ENCODE measurements at regions not wholly inside any gene's neighbourhood (a gene's known extent, or its start where the extent isn't known, plus 50 kb on each side); places are given as distances from the start of the nearest gene placed in this dataset.

DNA sequence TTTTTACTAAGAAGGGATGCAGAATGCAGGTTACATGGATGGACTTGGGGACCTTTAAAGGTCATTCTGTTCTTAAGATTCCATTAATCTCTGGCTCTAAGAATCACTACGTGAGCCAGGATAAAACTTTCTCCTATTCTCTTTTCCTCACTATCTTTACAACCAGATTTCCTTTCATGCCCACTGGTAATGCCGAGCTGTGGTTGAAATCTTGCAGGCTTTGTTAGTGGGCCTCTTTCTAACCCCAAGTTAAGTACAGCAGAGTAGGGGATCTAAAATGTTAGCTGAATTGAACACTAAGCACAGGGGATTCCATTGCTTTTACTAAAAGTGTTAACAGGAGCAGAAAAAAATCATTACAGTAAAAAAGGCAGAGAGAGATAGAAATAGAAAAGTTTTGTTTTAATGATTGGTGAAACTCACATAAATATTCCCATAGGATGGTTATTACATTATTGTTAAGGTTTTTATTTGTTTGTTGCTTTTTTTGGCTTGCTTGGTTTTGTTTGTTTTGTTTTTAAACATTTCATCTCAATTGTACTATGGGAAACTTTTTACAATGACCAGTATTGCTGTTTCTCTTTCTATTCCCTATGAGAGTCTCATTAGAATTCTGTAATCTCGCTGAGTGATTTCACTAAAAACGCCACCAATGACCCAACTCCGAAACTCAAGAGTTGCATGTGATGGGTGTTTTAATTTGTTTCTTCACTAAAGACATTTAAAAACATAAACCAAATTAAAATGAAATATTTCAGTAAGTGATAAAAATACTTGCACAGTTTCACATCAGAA is 54.1 kb upstream of the HTATIP2 start:
- TF ChIP-seq EZH2 (optimal IDR thresholded peaks at IDR 0.05; ENCODE audit: low read depth, low read length): no peak
- TF ChIP-seq EZH2phosphoT487 (IDR thresholded peaks at IDR 0.05; ENCODE audit: low read length): no peak
- TF ChIP-seq, protein P1, sequence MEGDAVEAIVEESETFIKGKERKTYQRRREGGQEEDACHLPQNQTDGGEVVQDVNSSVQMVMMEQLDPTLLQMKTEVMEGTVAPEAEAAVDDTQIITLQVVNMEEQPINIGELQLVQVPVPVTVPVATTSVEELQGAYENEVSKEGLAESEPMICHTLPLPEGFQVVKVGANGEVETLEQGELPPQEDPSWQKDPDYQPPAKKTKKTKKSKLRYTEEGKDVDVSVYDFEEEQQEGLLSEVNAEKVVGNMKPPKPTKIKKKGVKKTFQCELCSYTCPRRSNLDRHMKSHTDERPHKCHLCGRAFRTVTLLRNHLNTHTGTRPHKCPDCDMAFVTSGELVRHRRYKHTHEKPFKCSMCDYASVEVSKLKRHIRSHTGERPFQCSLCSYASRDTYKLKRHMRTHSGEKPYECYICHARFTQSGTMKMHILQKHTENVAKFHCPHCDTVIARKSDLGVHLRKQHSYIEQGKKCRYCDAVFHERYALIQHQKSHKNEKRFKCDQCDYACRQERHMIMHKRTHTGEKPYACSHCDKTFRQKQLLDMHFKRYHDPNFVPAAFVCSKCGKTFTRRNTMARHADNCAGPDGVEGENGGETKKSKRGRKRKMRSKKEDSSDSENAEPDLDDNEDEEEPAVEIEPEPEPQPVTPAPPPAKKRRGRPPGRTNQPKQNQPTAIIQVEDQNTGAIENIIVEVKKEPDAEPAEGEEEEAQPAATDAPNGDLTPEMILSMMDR (IDR thresholded peaks at IDR 0.05; ENCODE audit: low read length): no peak
- no peak overlapping the region for H3K9ac ChIP-seq (ENCODE audit: low read length)

DNA sequence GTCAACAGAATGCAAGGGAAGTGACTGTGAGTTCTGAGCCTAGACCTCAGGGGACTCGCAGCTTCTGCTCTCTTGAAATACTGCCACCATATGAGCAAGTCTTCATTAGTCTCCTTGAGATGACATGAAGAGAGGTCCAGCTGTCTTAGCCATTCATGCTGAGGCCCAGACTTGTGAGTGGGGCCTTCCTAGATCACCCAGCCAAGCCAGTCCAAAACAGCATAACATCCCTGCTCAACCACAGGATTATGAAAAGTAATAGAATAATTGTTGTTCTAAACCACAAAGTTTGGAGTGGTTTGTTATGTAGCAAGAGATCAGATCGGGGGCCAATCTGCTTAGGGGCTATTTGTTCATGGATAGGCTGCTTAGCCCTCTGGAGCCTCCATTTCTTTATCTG is 54.9 kb upstream of the HTATIP2 start:
- H3K9ac ChIP-seq (ENCODE audit: low read length): no peak overlapping the region
- no peaks in the 10 kb centered on the region for H3K4me1 ChIP-seq (ENCODE audit: low read length)
- no peak for DNase-seq
- no peaks in the 10 kb centered on the region for H3K9me2 ChIP-seq (replicated peaks; ENCODE audit: insufficient read depth, low read length)
- H3K27me3 ChIP-seq (replicated peaks; ENCODE audit: insufficient read depth, low read length): no peaks in the 10 kb centered on the region
- H3K4me2 ChIP-seq (ENCODE audit: low read depth, low read length): no peak overlapping the region
- no peaks in the 10 kb centered on the region for H3K9me3 ChIP-seq (replicated peaks; ENCODE audit: insufficient read depth, low read length)
- TF ChIP-seq EZH2 (optimal IDR thresholded peaks at IDR 0.05; ENCODE audit: low read depth, low read length): no peak
- no peak for TF ChIP-seq EZH2phosphoT487 (IDR thresholded peaks at IDR 0.05; ENCODE audit: low read length)
- TF ChIP-seq, protein P1 (IDR thresholded peaks at IDR 0.05; ENCODE audit: low read length): no peak
- H4K20me1 ChIP-seq (ENCODE audit: insufficient read depth, low read length): no peaks in the 10 kb centered on the region
- H3K27ac ChIP-seq (ENCODE audit: low read length): no peak overlapping the region
- H3K36me3 ChIP-seq (replicated peaks; ENCODE audit: insufficient read depth, low read length): no peaks in the 10 kb centered on the region
- H2AFZ ChIP-seq (ENCODE audit: low read length): no peak overlapping the region
- H3F3A ChIP-seq (ENCODE audit: insufficient read depth, low read length): no peaks in the 10 kb centered on the region
- no peaks in the 10 kb centered on the region for H3K79me2 ChIP-seq (ENCODE audit: low read length)
- H3K4me3 ChIP-seq (ENCODE audit: low read length): no peak overlapping the region

More for the DNA sequence above, 54.1 kb upstream of the HTATIP2 start:
- Histone ChIP-seq H3K27me3 (replicated peaks; ENCODE audit: insufficient read depth, low read length) (no peaks in the 10 kb centered on the region), H4K20me1 (ENCODE audit: insufficient read depth, low read length) (no peaks in the 10 kb centered on the region), H3K4me1 (ENCODE audit: low read length) (no peaks in the 10 kb centered on the region), H3F3A (ENCODE audit: insufficient read depth, low read length) (no peaks in the 10 kb centered on the region), H3K36me3 (replicated peaks; ENCODE audit: insufficient read depth, low read length) (no peaks in the 10 kb centered on the region), H2AFZ (ENCODE audit: low read length) (no peak overlapping the region), H3K9me3 (replicated peaks; ENCODE audit: insufficient read depth, low read length) (no peaks in the 10 kb centered on the region), H3K79me2 (ENCODE audit: low read length) (no peaks in the 10 kb centered on the region), H3K4me3 (ENCODE audit: low read length) (no peak overlapping the region), H3K9me2 (replicated peaks; ENCODE audit: insufficient read depth, low read length) (no peaks in the 10 kb centered on the region), H3K27ac (ENCODE audit: low read length) (no peak overlapping the region), H3K4me2 (ENCODE audit: low read depth, low read length) (no peak overlapping the region)
- DNase-seq: no peak

DNA sequence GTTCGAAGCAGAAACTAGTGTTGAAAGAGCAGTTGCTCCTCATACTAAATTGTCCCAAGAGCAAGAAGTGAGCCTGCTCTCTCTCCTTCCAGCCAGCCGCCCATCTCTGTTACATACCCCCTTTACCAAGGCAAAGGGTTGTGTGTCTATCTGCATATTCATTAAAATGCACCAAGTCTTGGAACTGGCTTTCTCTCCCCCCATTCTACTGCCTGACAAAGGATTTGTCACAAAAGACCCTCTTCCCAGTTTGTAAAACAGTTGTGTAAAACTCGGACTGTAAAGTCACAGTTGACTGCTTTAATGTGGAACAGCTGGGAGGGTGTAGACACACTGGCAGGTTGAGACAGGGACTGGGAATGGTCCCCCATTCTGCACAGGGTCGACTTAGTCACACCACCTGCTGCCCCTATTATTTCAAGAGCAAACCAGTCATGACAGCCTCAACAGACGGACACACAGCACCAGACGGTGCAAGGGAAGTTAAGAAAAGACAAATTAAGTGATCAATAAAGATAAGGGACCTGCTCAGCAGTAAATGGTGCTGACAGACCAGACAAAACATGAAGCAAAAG is 60.0 kb upstream of the HTATIP2 start:
- no peak for DNase-seq
- H3K9me2 ChIP-seq (replicated peaks; ENCODE audit: insufficient read depth, low read length): no peaks in the 10 kb centered on the region
- H3K27ac ChIP-seq (ENCODE audit: low read length): no peak overlapping the region
- no peaks in the 10 kb centered on the region for H3K27me3 ChIP-seq (replicated peaks; ENCODE audit: insufficient read depth, low read length)
- H3K9ac ChIP-seq (ENCODE audit: low read length): no peak overlapping the region
- no peaks in the 10 kb centered on the region for H3K9me3 ChIP-seq (replicated peaks; ENCODE audit: insufficient read depth, low read length)
- H3K36me3 ChIP-seq (replicated peaks; ENCODE audit: insufficient read depth, low read length): no peaks in the 10 kb centered on the region
- TF ChIP-seq EZH2 (optimal IDR thresholded peaks at IDR 0.05; ENCODE audit: low read depth, low read length) (no peak), EZH2phosphoT487 (IDR thresholded peaks at IDR 0.05; ENCODE audit: low read length) (no peak)
- TF ChIP-seq, protein P1 (IDR thresholded peaks at IDR 0.05; ENCODE audit: low read length): no peak
- H3F3A ChIP-seq (ENCODE audit: insufficient read depth, low read length): no peaks in the 10 kb centered on the region
- H3K4me3 ChIP-seq (ENCODE audit: low read length): no peak overlapping the region
- no peaks in the 10 kb centered on the region for H3K79me2 ChIP-seq (ENCODE audit: low read length)
- no peak overlapping the region for H2AFZ ChIP-seq (ENCODE audit: low read length)
- no peak overlapping the region for H3K4me2 ChIP-seq (ENCODE audit: low read depth, low read length)
- no peaks in the 10 kb centered on the region for H4K20me1 ChIP-seq (ENCODE audit: insufficient read depth, low read length)
- no peaks in the 10 kb centered on the region for H3K4me1 ChIP-seq (ENCODE audit: low read length)

Data from MM.1S (cell line).